ENCODE measurements at regions not wholly inside any gene's neighbourhood (a gene's known extent, or its start where the extent isn't known, plus 50 kb on each side); places are given as distances from the start of the nearest gene placed in this dataset.
"Not testable (repeated sequence)": the region's sequence is repeated elsewhere in the genome, so short reads cannot be mapped to it uniquely, and the experiment has no call there.

- DNase-seq = not testable (repeated sequence)
Measured at GRCh38 chr12:91711925-91712324, 433.7 kb downstream of the BTG1 start.

GRCh38 chr12:91706466-91706865 is 439.2 kb downstream of the BTG1 start:
- DNase-seq = no peak

GRCh38 chr12:91704446-91704845 is 441.2 kb downstream of the BTG1 start:
- no peak for DNase-seq

- DNase-seq = no peak
Measured at GRCh38 chr12:91703491-91704283, 442.0 kb downstream of the BTG1 start.

GRCh38 chr12:91702843-91703425 is 442.7 kb downstream of the BTG1 start:
- DNase-seq = no peak

- no peak for DNase-seq
Measured at GRCh38 chr12:91695964-91696363, 449.7 kb downstream of the BTG1 start.

GRCh38 chr12:91695406-91695805 is 450.2 kb downstream of the BTG1 start:
- not testable (repeated sequence) for DNase-seq

- no peak for DNase-seq
Measured at GRCh38 chr12:91690531-91690930, 455.1 kb downstream of the BTG1 start.

GRCh38 chr12:91687052-91688017 is 458.3 kb downstream of the BTG1 start:
- DNase-seq = no peak

GRCh38 chr12:91685917-91686316 is 459.7 kb downstream of the BTG1 start:
- DNase-seq = peak; percentile 15

GRCh38 chr12:91681751-91682150 is 463.9 kb downstream of the BTG1 start:
- no peak for DNase-seq

- DNase-seq = no peak
Measured at GRCh38 chr12:91680864-91681263, 464.8 kb downstream of the BTG1 start.

- no peak for DNase-seq
Measured at GRCh38 chr12:91677556-91677955, 468.1 kb downstream of the BTG1 start.

GRCh38 chr12:91675401-91675800 is 470.2 kb downstream of the BTG1 start:
- DNase-seq = no peak

GRCh38 chr12:91672130-91672529 is 473.5 kb downstream of the BTG1 start:
- no peak for DNase-seq

GRCh38 chr12:91667694-91668093 is 478.0 kb downstream of the BTG1 start:
- no peak for DNase-seq

GRCh38 chr12:91663744-91664143 is 481.1 kb upstream of the DCN start:
- no peak for DNase-seq

- no peak for DNase-seq
Measured at GRCh38 chr12:91663310-91663709, 480.7 kb upstream of the DCN start.

- no peak for DNase-seq
Measured at GRCh38 chr12:91662021-91662420, 479.4 kb upstream of the DCN start.

GRCh38 chr12:91657032-91657431 is 474.4 kb upstream of the DCN start:
- no peak for DNase-seq

- no peak for DNase-seq
Measured at GRCh38 chr12:91655966-91656365, 473.3 kb upstream of the DCN start.

GRCh38 chr12:91654087-91654486 is 471.5 kb upstream of the DCN start:
- DNase-seq = no peak

- no peak for DNase-seq
Measured at GRCh38 chr12:91651728-91652127, 469.1 kb upstream of the DCN start.

GRCh38 chr12:91643763-91644162 is 461.1 kb upstream of the DCN start:
- DNase-seq = no peak
